Activated CD4-positive, alpha-beta T cell treated with anti-CD3 and anti-CD28 coated beads for 36 hours (primary cell): ENCODE measurements at regions not wholly inside any gene's neighbourhood (a gene's known extent, or its start where the extent isn't known, plus 50 kb on each side); places are given as distances from the start of the nearest gene placed in this dataset.
"Not testable (repeated sequence)": the region's sequence is repeated elsewhere in the genome, so short reads cannot be mapped to it uniquely, and the experiment has no call there.

Experiments
- ATAC-seq: fragments of 200-7000 bp; cut with Tn5 transposase; one replicate; pipeline ENCODE4 v1.10.0; 2021; ENCODE audit warnings: mild to moderate bottlenecking, moderate library complexity
- CTCF ChIA-PET: fragments of 350-600 bp; sonication (Branson Sonifier 250); formaldehyde crosslinking; loops from one replicate; lab custom pipeline; 2021; ENCODE audit warnings: antibody characterized with exemption; lab: Charles Lee
- POLR2A ChIA-PET: fragments of 350-600 bp; sonication (Branson Sonifier 250); formaldehyde crosslinking; loops from one replicate; lab custom pipeline; 2021; ENCODE audit warnings: antibody characterized with exemption, inconsistent platforms; lab: Charles Lee
- DNase-seq: peaks from one replicate; pipeline ENCODE4 v3.0.0-alpha.2; 2020
- H3K27ac Mint-ChIP-seq: one replicate; pipeline ENCODE4 v1.8.0; 2021; ENCODE audit warnings: mixed read lengths
- H3K27me3 Mint-ChIP-seq: one replicate; pipeline ENCODE4 v1.8.0; 2021; ENCODE audit warnings: mixed read lengths
- H3K36me3 Mint-ChIP-seq: one replicate; pipeline ENCODE4 v1.8.0; 2021; ENCODE audit warnings: low read depth, mixed read lengths
- H3K4me1 Mint-ChIP-seq: one replicate; pipeline ENCODE4 v1.8.0; 2021; ENCODE audit warnings: mixed read lengths
- H3K4me3 Mint-ChIP-seq: one replicate; pipeline ENCODE4 v1.8.0; 2021; ENCODE audit warnings: mild to moderate bottlenecking, moderate library complexity, mixed read lengths
- H3K9me3 Mint-ChIP-seq: one replicate; pipeline ENCODE4 v1.8.0; 2021; ENCODE audit warnings: low read depth, mixed read lengths
- intact Hi-C, 2 experiments: fragments of 100-400 bp; cut with DNase I in 1 of 2; cut with micrococcal nuclease in 1 of 2; formaldehyde crosslinking; loops; one replicate each; pipeline versions ENCODE4 v1.14.2 to v1.15.1; 2022 to 2024; cut with DNase I, micrococcal nuclease

- H3K27me3 Mint-ChIP-seq: peaks cover 3% of the 10 kb centered on the region
- no peak overlapping the region for H3K27ac Mint-ChIP-seq
- H3K4me1 Mint-ChIP-seq: no peaks in the 10 kb centered on the region
- H3K9me3 Mint-ChIP-seq: no peaks in the 10 kb centered on the region
- no peaks in the 10 kb centered on the region for H3K36me3 Mint-ChIP-seq
- ChIA-PET POLR2A (no interaction called here), CTCF (interaction anchor here (0.6 to 1.5 kb wide), 12 partner anchors 9 to 1357 kb away, joined by 3 to 7 read pairs (median 4); no protein-coding TSS in a partner anchor)
- no peak overlapping the region for H3K4me3 Mint-ChIP-seq
- DNase-seq (no peak), ATAC-seq (no peak)
- intact Hi-C loops: loop anchor here in 1 of 2 experiments (2.0 to 5.0 kb wide), 2 partner anchors 375 to 1355 kb away; no protein-coding TSS in a partner anchor
Measured at GRCh38 chr3:181327349-181327748, 337.8 kb upstream of the DNAJC19 start.

GRCh38 chr3:181326637-181327223 lies 337.2 kb upstream of the DNAJC19 start:
- CTCF ChIA-PET: interaction anchor here (0.6 to 1.5 kb wide), 12 partner anchors 9 to 1357 kb away, joined by 3 to 7 read pairs (median 4); no protein-coding TSS in a partner anchor
- H3K9me3 Mint-ChIP-seq: peaks cover 2% of the 10 kb centered on the region
- no peak for DNase-seq
- peaks cover 3% of the 10 kb centered on the region for H3K27me3 Mint-ChIP-seq
- H3K27ac Mint-ChIP-seq: no peak overlapping the region
- ATAC-seq: no peak
- POLR2A ChIA-PET: no interaction called here
- H3K4me3 Mint-ChIP-seq: no peak overlapping the region
- no peaks in the 10 kb centered on the region for H3K4me1 Mint-ChIP-seq
- intact Hi-C loops: loop anchor here (1.0 to 5.0 kb wide), 4 partner anchors 374 to 1357 kb away; no protein-coding TSS in a partner anchor
- no peaks in the 10 kb centered on the region for H3K36me3 Mint-ChIP-seq

GRCh38 chr3:181324516-181324915 lies 335.0 kb upstream of the DNAJC19 start:
- H3K36me3 Mint-ChIP-seq, POLR2A ChIA-PET, DNase-seq, H3K9me3 Mint-ChIP-seq, H3K4me1 Mint-ChIP-seq, intact Hi-C loops, ATAC-seq, H3K27me3 Mint-ChIP-seq, H3K4me3 Mint-ChIP-seq, H3K27ac Mint-ChIP-seq: not testable (repeated sequence)
- CTCF ChIA-PET: interaction anchor here (0.5 kb wide), 1 partner anchor 538 kb away, joined by 4 read pairs; no protein-coding TSS in a partner anchor

GRCh38 chr3:181318321-181318720 lies 328.8 kb upstream of the DNAJC19 start:
- ChIA-PET CTCF (no interaction called here), POLR2A (no interaction called here)
- Mint-ChIP-seq H3K9me3 (peaks cover 11% of the 10 kb centered on the region), H3K36me3 (no peaks in the 10 kb centered on the region), H3K4me1 (no peaks in the 10 kb centered on the region), H3K4me3 (no peak overlapping the region), H3K27ac (no peak overlapping the region), H3K27me3 (no peaks in the 10 kb centered on the region)
- no peak for ATAC-seq
- intact Hi-C loops: no loop called here
- no peak for DNase-seq

GRCh38 chr3:181317508-181317907 lies 328.0 kb upstream of the DNAJC19 start:
- ChIA-PET CTCF (no interaction called here), POLR2A (no interaction called here)
- Mint-ChIP-seq H3K27me3 (no peaks in the 10 kb centered on the region), H3K27ac (no peak overlapping the region), H3K4me3 (no peak overlapping the region), H3K36me3 (no peaks in the 10 kb centered on the region), H3K4me1 (no peaks in the 10 kb centered on the region), H3K9me3 (peaks cover 11% of the 10 kb centered on the region)
- ATAC-seq: no peak
- intact Hi-C loops: no loop called here
- DNase-seq: no peak

DNA sequence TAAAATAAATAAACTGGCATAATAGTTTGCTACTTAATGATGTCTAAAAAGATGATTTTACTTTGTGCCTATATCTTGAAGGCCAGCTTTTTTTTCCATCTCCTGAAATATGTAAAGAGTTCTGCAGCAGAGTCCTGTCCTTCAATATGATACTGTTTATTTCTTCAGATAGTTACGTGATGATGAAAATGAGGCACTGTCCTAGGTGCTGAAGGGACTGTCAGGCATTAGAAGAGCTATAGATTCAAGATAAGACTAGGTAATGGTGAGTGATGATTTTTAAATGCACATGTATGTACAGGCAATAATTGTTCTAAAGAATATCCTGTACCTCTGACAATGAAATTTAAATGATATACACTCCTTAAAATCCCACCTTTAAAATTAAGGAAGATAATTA lies 326.9 kb upstream of the DNAJC19 start:
- Mint-ChIP-seq H3K27ac (no peak overlapping the region), H3K4me3 (no peak overlapping the region), H3K4me1 (no peaks in the 10 kb centered on the region), H3K36me3 (no peaks in the 10 kb centered on the region), H3K9me3 (peaks cover 7% of the 10 kb centered on the region), H3K27me3 (no peaks in the 10 kb centered on the region)
- ChIA-PET CTCF (interaction anchor here (1.1 kb wide), 1 partner anchor 11 kb away, joined by 5 read pairs; no protein-coding TSS in a partner anchor), POLR2A (no interaction called here)
- intact Hi-C loops: no loop called here
- ATAC-seq (no peak), DNase-seq (no peak)

DNA sequence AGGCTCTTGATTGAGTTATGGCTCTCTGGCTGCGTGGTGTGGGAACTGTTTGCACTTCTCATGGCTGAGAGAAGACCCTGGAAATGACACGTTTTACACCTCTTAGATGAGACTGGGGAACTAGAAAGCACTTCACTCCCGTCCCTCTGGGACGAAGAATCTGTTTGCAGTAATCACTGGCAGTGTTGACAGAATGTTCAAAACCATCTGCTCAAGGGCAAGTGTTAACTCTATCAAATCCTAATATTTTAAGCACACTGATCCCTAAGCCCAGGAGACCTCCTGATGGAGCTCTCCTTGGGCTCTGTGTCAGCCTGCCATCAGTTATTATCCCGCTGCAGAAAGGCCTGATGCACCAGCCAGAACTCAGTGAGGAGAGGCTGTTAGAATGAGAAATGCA lies 323.8 kb upstream of the DNAJC19 start:
- ChIA-PET CTCF (no interaction called here), POLR2A (no interaction called here)
- intact Hi-C loops: no loop called here
- Mint-ChIP-seq H3K4me3 (no peak overlapping the region), H3K9me3 (peaks cover 2% of the 10 kb centered on the region), H3K27ac (no peak overlapping the region), H3K27me3 (no peaks in the 10 kb centered on the region), H3K36me3 (no peaks in the 10 kb centered on the region), H3K4me1 (no peaks in the 10 kb centered on the region)
- no peak for DNase-seq
- no peak for ATAC-seq

DNA sequence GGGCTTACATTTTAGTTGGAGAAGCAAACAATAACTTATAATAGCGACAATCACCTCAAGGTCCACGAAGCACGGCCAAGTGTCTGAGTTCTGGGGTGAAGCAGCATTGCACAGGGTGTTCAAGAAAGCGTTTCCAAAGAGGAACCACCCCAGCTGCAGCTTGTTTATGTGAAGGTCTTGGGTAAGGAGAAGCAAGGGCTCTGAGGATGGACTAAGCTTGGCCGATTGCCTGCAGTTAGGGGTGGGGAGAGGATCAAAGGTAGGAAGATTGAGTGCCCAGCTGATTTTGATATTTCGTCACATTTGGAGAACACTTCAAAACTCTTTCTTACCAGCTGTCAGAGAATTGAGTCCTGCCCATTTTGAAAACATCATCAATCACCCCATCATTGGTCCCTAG lies 321.6 kb upstream of the DNAJC19 start:
- DNase-seq (no peak), ATAC-seq (no peak)
- intact Hi-C loops: no loop called here
- no peaks in the 10 kb centered on the region for H3K36me3 Mint-ChIP-seq
- no peaks in the 10 kb centered on the region for H3K27me3 Mint-ChIP-seq
- CTCF ChIA-PET: interaction anchor here (1.5 kb wide), 1 partner anchor 16 kb away, joined by 5 read pairs; no protein-coding TSS in a partner anchor
- POLR2A ChIA-PET: interaction anchor here (0.6 kb wide), 1 partner anchor 384 kb away, joined by 8 read pairs; no protein-coding TSS in a partner anchor
- H3K27ac Mint-ChIP-seq: no peak overlapping the region
- H3K4me3 Mint-ChIP-seq: no peak overlapping the region
- H3K9me3 Mint-ChIP-seq: no peaks in the 10 kb centered on the region
- no peaks in the 10 kb centered on the region for H3K4me1 Mint-ChIP-seq

DNA sequence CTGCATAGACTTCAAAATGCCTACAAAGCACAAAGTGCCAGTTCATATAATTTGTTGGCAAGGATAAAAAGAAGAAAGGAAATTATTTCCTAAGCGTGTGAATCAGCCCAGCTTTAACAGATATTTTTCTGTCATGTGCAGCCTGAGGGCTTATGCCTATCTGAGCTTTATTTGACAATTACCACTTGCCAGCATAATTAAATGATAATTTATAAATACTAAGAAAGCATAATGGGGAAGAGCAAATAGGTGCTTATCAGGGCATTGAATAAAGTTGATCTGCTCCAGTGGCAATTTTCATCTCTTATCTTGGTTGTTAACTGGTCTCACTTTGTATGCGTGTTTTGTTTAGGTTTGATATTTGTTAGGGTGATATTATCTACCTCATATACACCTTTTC lies 313.4 kb upstream of the DNAJC19 start:
- Mint-ChIP-seq H3K36me3 (no peaks in the 10 kb centered on the region), H3K27ac (no peak overlapping the region), H3K4me3 (no peak overlapping the region), H3K9me3 (no peaks in the 10 kb centered on the region), H3K4me1 (no peaks in the 10 kb centered on the region), H3K27me3 (peaks cover 8% of the 10 kb centered on the region)
- POLR2A ChIA-PET: no interaction called here
- no peak for DNase-seq
- intact Hi-C loops: no loop called here
- ATAC-seq: no peak
- CTCF ChIA-PET: no interaction called here

DNA sequence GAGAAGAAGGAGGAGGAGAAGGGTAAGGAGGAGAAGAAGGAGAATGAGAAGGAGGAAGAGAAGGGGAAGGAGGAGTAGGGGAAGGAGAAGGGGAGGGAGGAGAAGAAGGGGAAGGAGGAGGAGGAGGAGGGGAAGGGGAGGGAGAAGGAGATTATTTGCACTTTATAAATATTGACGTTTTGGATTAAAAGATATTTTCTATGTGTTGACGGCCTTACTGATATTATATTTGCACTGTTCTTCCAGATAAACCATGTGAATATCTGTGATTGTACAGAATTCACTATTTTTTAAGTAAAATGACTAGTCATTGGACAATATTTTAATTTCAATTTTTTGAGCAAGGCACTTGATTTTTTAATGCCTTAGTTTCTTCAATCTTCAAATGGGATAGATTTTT lies 310.5 kb upstream of the DNAJC19 start:
- Mint-ChIP-seq H3K9me3 (no peaks in the 10 kb centered on the region), H3K4me1 (no peaks in the 10 kb centered on the region), H3K4me3 (no peak overlapping the region), H3K27ac (no peak overlapping the region), H3K36me3 (no peaks in the 10 kb centered on the region), H3K27me3 (peaks cover 9% of the 10 kb centered on the region)
- intact Hi-C loops: no loop called here
- DNase-seq: no peak
- POLR2A ChIA-PET: no interaction called here
- CTCF ChIA-PET: interaction anchor here (0.7 kb wide), 1 partner anchor 21 kb away, joined by 4 read pairs; no protein-coding TSS in a partner anchor
- no peak for ATAC-seq

- POLR2A ChIA-PET: no interaction called here
- intact Hi-C loops: no loop called here
- Mint-ChIP-seq H3K36me3 (no peaks in the 10 kb centered on the region), H3K27ac (no peak overlapping the region), H3K4me1 (no peaks in the 10 kb centered on the region), H3K4me3 (no peak overlapping the region), H3K9me3 (no peaks in the 10 kb centered on the region), H3K27me3 (peaks cover 8% of the 10 kb centered on the region)
- ATAC-seq: no peak
- DNase-seq: no peak
- CTCF ChIA-PET: no interaction called here
Measured at GRCh38 chr3:181298421-181298820, 308.9 kb upstream of the DNAJC19 start.

DNA sequence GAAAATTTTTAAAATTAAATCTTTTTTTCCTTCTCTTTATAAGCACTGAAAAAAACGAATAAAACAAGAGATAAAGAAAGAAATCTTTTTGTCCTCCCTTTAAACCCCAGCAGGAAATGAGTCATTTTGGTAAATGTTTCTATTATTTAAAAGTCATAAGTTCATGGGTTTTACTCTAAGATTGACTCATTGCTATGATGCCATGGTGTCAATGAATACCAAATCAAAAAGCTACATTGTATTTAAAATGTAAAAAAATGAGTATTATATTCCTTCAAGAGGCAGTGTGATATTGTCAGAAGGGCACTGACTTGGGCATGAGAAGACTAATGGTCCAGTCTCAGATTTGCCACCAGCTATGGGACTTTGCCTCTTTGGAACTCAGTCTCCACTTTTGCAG lies 303.4 kb upstream of the DNAJC19 start:
- Mint-ChIP-seq H3K4me3 (no peak overlapping the region), H3K9me3 (no peaks in the 10 kb centered on the region), H3K36me3 (no peaks in the 10 kb centered on the region), H3K4me1 (no peaks in the 10 kb centered on the region), H3K27ac (no peak overlapping the region), H3K27me3 (peaks cover 1% of the 10 kb centered on the region)
- DNase-seq: no peak
- POLR2A ChIA-PET: no interaction called here
- ATAC-seq: peak; percentile 53
- intact Hi-C loops: no loop called here
- CTCF ChIA-PET: interaction anchor here (0.6 kb wide), 1 partner anchor 407 kb away, joined by 3 read pairs; no protein-coding TSS in a partner anchor
